ENCODE measurements at regions not wholly inside any gene's neighbourhood (a gene's known extent, or its start where the extent isn't known, plus 50 kb on each side); places are given as distances from the start of the nearest gene placed in this dataset.
"Not testable (repeated sequence)": the region's sequence is repeated elsewhere in the genome, so short reads cannot be mapped to it uniquely, and the experiment has no call there.

- no peak overlapping the region for H2AFZ ChIP-seq (ENCODE audit: low read depth, low read length, severe bottlenecking)
- no peak overlapping the region for H3K4me2 ChIP-seq (ENCODE audit: low read depth, low read length, poor library complexity, severe bottlenecking)
- no peak overlapping the region for H3K9ac ChIP-seq (ENCODE audit: low read length)
- no peak overlapping the region for H3K27ac ChIP-seq (ENCODE audit: low read depth, low read length)
- H3K36me3 ChIP-seq (ENCODE audit: low read length): no peaks in the 10 kb centered on the region
- H3K9me2 ChIP-seq (replicated peaks; ENCODE audit: insufficient read depth, low read length): no peaks in the 10 kb centered on the region
- TF ChIP-seq EZH2phosphoT487 (conservative IDR thresholded peaks at IDR 0.05; ENCODE audit: low read length) (no peak), CTCF (IDR thresholded peaks at IDR 0.05; ENCODE audit: insufficient read depth, low read length, poor library complexity, severe bottlenecking) (no peak)
- no peaks in the 10 kb centered on the region for H3K27me3 ChIP-seq (ENCODE audit: low read length)
- H3K79me2 ChIP-seq (ENCODE audit: insufficient read depth, low read length): no peaks in the 10 kb centered on the region
- H3F3A ChIP-seq (ENCODE audit: insufficient read depth): no peaks in the 10 kb centered on the region
- no peaks in the 10 kb centered on the region for H4K20me1 ChIP-seq (ENCODE audit: low read depth, low read length)
- no peaks in the 10 kb centered on the region for H3K9me3 ChIP-seq (ENCODE audit: insufficient read depth, low read length)
- H3K4me3 ChIP-seq (ENCODE audit: insufficient read depth, low read length, poor library complexity, severe bottlenecking): no peak overlapping the region
Measured at GRCh38 chr9:82777366-82777765, 285.6 kb downstream of the RASEF start.

- H2AFZ ChIP-seq (ENCODE audit: low read depth, low read length, severe bottlenecking); H3K4me3 ChIP-seq (ENCODE audit: insufficient read depth, low read length, poor library complexity, severe bottlenecking); H3K27ac ChIP-seq (ENCODE audit: low read depth, low read length); H3K9me2 ChIP-seq (replicated peaks; ENCODE audit: insufficient read depth, low read length); H3K36me3 ChIP-seq (ENCODE audit: low read length); H3K4me2 ChIP-seq (ENCODE audit: low read depth, low read length, poor library complexity, severe bottlenecking); H3K9me3 ChIP-seq (ENCODE audit: insufficient read depth, low read length); H3K9ac ChIP-seq (ENCODE audit: low read length); H3K27me3 ChIP-seq (ENCODE audit: low read length); H3K79me2 ChIP-seq (ENCODE audit: insufficient read depth, low read length); H3F3A ChIP-seq (ENCODE audit: insufficient read depth); H4K20me1 ChIP-seq (ENCODE audit: low read depth, low read length): not testable (repeated sequence)
Measured at GRCh38 chr9:82778923-82779322, 284.0 kb downstream of the RASEF start.

GRCh38 chr9:82780017-82780416, 282.9 kb downstream of the RASEF start:
- Histone ChIP-seq H3K4me2 (ENCODE audit: low read depth, low read length, poor library complexity, severe bottlenecking) (no peak overlapping the region), H3K9ac (ENCODE audit: low read length) (no peak overlapping the region), H3K27me3 (ENCODE audit: low read length) (no peaks in the 10 kb centered on the region), H2AFZ (ENCODE audit: low read depth, low read length, severe bottlenecking) (no peak overlapping the region), H3K79me2 (ENCODE audit: insufficient read depth, low read length) (no peaks in the 10 kb centered on the region), H3K36me3 (ENCODE audit: low read length) (no peaks in the 10 kb centered on the region), H3K9me3 (ENCODE audit: insufficient read depth, low read length) (no peaks in the 10 kb centered on the region), H3K4me3 (ENCODE audit: insufficient read depth, low read length, poor library complexity, severe bottlenecking) (no peak overlapping the region), H3K9me2 (replicated peaks; ENCODE audit: insufficient read depth, low read length) (no peaks in the 10 kb centered on the region), H4K20me1 (ENCODE audit: low read depth, low read length) (no peaks in the 10 kb centered on the region), H3K27ac (ENCODE audit: low read depth, low read length) (no peak overlapping the region), H3F3A (ENCODE audit: insufficient read depth) (no peaks in the 10 kb centered on the region)
- TF ChIP-seq CTCF (IDR thresholded peaks at IDR 0.05; ENCODE audit: insufficient read depth, low read length, poor library complexity, severe bottlenecking) (no peak), EZH2phosphoT487 (conservative IDR thresholded peaks at IDR 0.05; ENCODE audit: low read length) (no peak)

GRCh38 chr9:82781921-82782392, 281.0 kb downstream of the RASEF start:
- no peak for TF ChIP-seq CTCF (IDR thresholded peaks at IDR 0.05; ENCODE audit: insufficient read depth, low read length, poor library complexity, severe bottlenecking)
- TF ChIP-seq EZH2phosphoT487 (conservative IDR thresholded peaks at IDR 0.05; ENCODE audit: low read length): no peak
- Histone ChIP-seq H3K4me3 (ENCODE audit: insufficient read depth, low read length, poor library complexity, severe bottlenecking) (no peak overlapping the region), H3K9me2 (replicated peaks; ENCODE audit: insufficient read depth, low read length) (no peaks in the 10 kb centered on the region), H3F3A (ENCODE audit: insufficient read depth) (no peaks in the 10 kb centered on the region), H3K79me2 (ENCODE audit: insufficient read depth, low read length) (no peaks in the 10 kb centered on the region), H3K36me3 (ENCODE audit: low read length) (no peaks in the 10 kb centered on the region), H3K27me3 (ENCODE audit: low read length) (no peaks in the 10 kb centered on the region), H3K4me2 (ENCODE audit: low read depth, low read length, poor library complexity, severe bottlenecking) (no peak overlapping the region), H4K20me1 (ENCODE audit: low read depth, low read length) (no peaks in the 10 kb centered on the region), H3K9me3 (ENCODE audit: insufficient read depth, low read length) (no peaks in the 10 kb centered on the region), H3K9ac (ENCODE audit: low read length) (no peak overlapping the region), H2AFZ (ENCODE audit: low read depth, low read length, severe bottlenecking) (no peak overlapping the region), H3K27ac (ENCODE audit: low read depth, low read length) (no peak overlapping the region)
